ENCODE measurements at regions not wholly inside any gene's neighbourhood (a gene's known extent, or its start where the extent isn't known, plus 50 kb on each side); places are given as distances from the start of the nearest gene placed in this dataset.

GRCh38 chr22:26921726-26922125 lies 264.3 kb downstream of the MIAT start:
- no peaks in the 10 kb centered on the region for H3K36me3 ChIP-seq
- H3K9me3 ChIP-seq, result no peaks in the 10 kb centered on the region
- no peaks in the 10 kb centered on the region for H3K27me3 ChIP-seq
- no peak overlapping the region for H3K27ac ChIP-seq
- DNase-seq (ENCODE audit: low spot score), result no peak
- no peaks in the 10 kb centered on the region for H3K4me1 ChIP-seq
- H3K4me3 ChIP-seq, result no peak overlapping the region
- no peak for TF ChIP-seq CTCF (IDR thresholded peaks at IDR 0.05)

GRCh38 chr22:26922806-26923205 lies 265.4 kb downstream of the MIAT start:
- no peaks in the 10 kb centered on the region for H3K4me1 ChIP-seq
- no peaks in the 10 kb centered on the region for H3K9me3 ChIP-seq
- TF ChIP-seq CTCF (IDR thresholded peaks at IDR 0.05), result no peak
- H3K4me3 ChIP-seq, result no peak overlapping the region
- DNase-seq (ENCODE audit: low spot score), result no peak
- no peak overlapping the region for H3K27ac ChIP-seq
- no peaks in the 10 kb centered on the region for H3K27me3 ChIP-seq
- no peaks in the 10 kb centered on the region for H3K36me3 ChIP-seq

GRCh38 chr22:26923531-26923930 lies 266.1 kb downstream of the MIAT start:
- TF ChIP-seq CTCF (IDR thresholded peaks at IDR 0.05), result no peak
- no peak for DNase-seq (ENCODE audit: low spot score)
- H3K4me3 ChIP-seq, result no peak overlapping the region
- H3K27me3 ChIP-seq, result no peaks in the 10 kb centered on the region
- no peak overlapping the region for H3K27ac ChIP-seq
- no peaks in the 10 kb centered on the region for H3K36me3 ChIP-seq
- H3K4me1 ChIP-seq, result no peaks in the 10 kb centered on the region
- no peaks in the 10 kb centered on the region for H3K9me3 ChIP-seq

- Histone ChIP-seq H3K4me1 (no peaks in the 10 kb centered on the region), H3K27ac (no peak overlapping the region), H3K27me3 (no peaks in the 10 kb centered on the region), H3K36me3 (no peaks in the 10 kb centered on the region), H3K4me3 (no peak overlapping the region), H3K9me3 (no peaks in the 10 kb centered on the region)
- TF ChIP-seq CTCF (IDR thresholded peaks at IDR 0.05), result no peak
- DNase-seq (ENCODE audit: low spot score), result no peak
Observed at GRCh38 chr22:26927821-26928220, 270.4 kb downstream of the MIAT start.

- DNase-seq (ENCODE audit: low spot score), result no peak
- TF ChIP-seq CTCF (IDR thresholded peaks at IDR 0.05), result no peak
- no peak overlapping the region for H3K4me3 ChIP-seq
- H3K4me1 ChIP-seq, result no peaks in the 10 kb centered on the region
- H3K27ac ChIP-seq, result no peak overlapping the region
- no peaks in the 10 kb centered on the region for H3K36me3 ChIP-seq
- no peaks in the 10 kb centered on the region for H3K9me3 ChIP-seq
- no peaks in the 10 kb centered on the region for H3K27me3 ChIP-seq
Observed at GRCh38 chr22:26931471-26931870, 274.1 kb downstream of the MIAT start.

GRCh38 chr22:26933105-26933590 lies 275.8 kb downstream of the MIAT start:
- no peak overlapping the region for H3K27ac ChIP-seq
- H3K4me1 ChIP-seq, result no peaks in the 10 kb centered on the region
- H3K27me3 ChIP-seq, result no peaks in the 10 kb centered on the region
- H3K36me3 ChIP-seq, result no peaks in the 10 kb centered on the region
- no peak overlapping the region for H3K4me3 ChIP-seq
- H3K9me3 ChIP-seq, result peaks cover 0 to 7% of the 10 kb centered on the region in 2 donors
- TF ChIP-seq CTCF (IDR thresholded peaks at IDR 0.05), result no peak
- DNase-seq (ENCODE audit: low spot score), result no peak

Data from right atrium auricular region (tissue), 2 donors.